Gastroesophageal sphincter (tissue), 3 donors: ENCODE measurements at regions not wholly inside any gene's neighbourhood (a gene's known extent, or its start where the extent isn't known, plus 50 kb on each side); places are given as distances from the start of the nearest gene placed in this dataset.

ENCODE experiments used
- CTCF ChIP-seq, 4 experiments: fragments of 200-600 bp in 2 of 4; fragments of 450-650 bp in 2 of 4; sonication (generic) in 1 of 4; IDR thresholded peaks; one replicate each; pipeline ENCODE4 v1.5.1; 2017 to 2019; ENCODE audit warnings: antibody characterized with exemption in 4 of 4, mild to moderate bottlenecking in 2 of 4, moderate library complexity in 2 of 4
- EP300 ChIP-seq: sonication (generic); formaldehyde crosslinking; IDR thresholded peaks from one replicate; pipeline ENCODE4 v1.6.1; 2017; ENCODE audit warnings: antibody characterized with exemption, mild to moderate bottlenecking
- POLR2A ChIP-seq, 2 donors: fragments of 450-650 bp; IDR thresholded peaks; one replicate each; pipeline ENCODE4 v1.6.1; 2017; ENCODE audit warnings: antibody characterized with exemption in 2 of 2, mild to moderate bottlenecking in 2 of 2, moderate library complexity in 1 of 2
- POLR2AphosphoS5 ChIP-seq: sonication (generic); formaldehyde crosslinking; IDR thresholded peaks from one replicate; pipeline ENCODE4 v1.6.1; 2017; ENCODE audit warnings: antibody characterized with exemption

GRCh38 chr1:169049258-169049938 is 57.1 kb upstream of the ATP1B1 start:
- TF ChIP-seq CTCF (IDR thresholded peaks at IDR 0.05) (no peak), POLR2A (IDR thresholded peaks at IDR 0.05) (no peak), EP300 (no peak), POLR2AphosphoS5 (no peak)
